ENCODE measurements at regions not wholly inside any gene's neighbourhood (a gene's known extent, or its start where the extent isn't known, plus 50 kb on each side); places are given as distances from the start of the nearest gene placed in this dataset.

- Mint-ChIP-seq H3K27me3 (ENCODE audit: insufficient read depth) (no peaks in the 10 kb centered on the region), H3K4me1 (ENCODE audit: low read depth) (no peaks in the 10 kb centered on the region), H3K4me3 (no peak overlapping the region), H3K9me3 (peaks cover 19% of the 10 kb centered on the region), H3K36me3 (ENCODE audit: low read depth) (no peaks in the 10 kb centered on the region), H3K27ac (no peak overlapping the region)
- no peak for DNase-seq
- TF ChIP-seq CTCF (IDR thresholded peaks at IDR 0.05): no peak
Observed at GRCh38 chr6:97850458-97851212, 567.6 kb upstream of the MMS22L start.

- Mint-ChIP-seq H3K4me1 (ENCODE audit: low read depth) (no peaks in the 10 kb centered on the region), H3K27ac (no peak overlapping the region), H3K27me3 (ENCODE audit: insufficient read depth) (no peaks in the 10 kb centered on the region), H3K4me3 (no peak overlapping the region), H3K36me3 (ENCODE audit: low read depth) (no peaks in the 10 kb centered on the region), H3K9me3 (peaks cover 20% of the 10 kb centered on the region)
- no peak for TF ChIP-seq CTCF (IDR thresholded peaks at IDR 0.05)
- DNase-seq: no peak
Observed at GRCh38 chr6:97863697-97864096, 580.7 kb upstream of the MMS22L start.

- no peaks in the 10 kb centered on the region for H3K27me3 Mint-ChIP-seq (ENCODE audit: insufficient read depth)
- H3K4me1 Mint-ChIP-seq (ENCODE audit: low read depth): no peaks in the 10 kb centered on the region
- no peak overlapping the region for H3K4me3 Mint-ChIP-seq
- H3K36me3 Mint-ChIP-seq (ENCODE audit: low read depth): no peaks in the 10 kb centered on the region
- no peak for TF ChIP-seq CTCF (IDR thresholded peaks at IDR 0.05)
- H3K9me3 Mint-ChIP-seq: peaks cover 22% of the 10 kb centered on the region
- no peak for DNase-seq
- no peak overlapping the region for H3K27ac Mint-ChIP-seq
Observed at GRCh38 chr6:97864366-97864765, 581.4 kb upstream of the MMS22L start.

- Mint-ChIP-seq H3K36me3 (ENCODE audit: low read depth) (no peaks in the 10 kb centered on the region), H3K4me3 (no peak overlapping the region), H3K4me1 (ENCODE audit: low read depth) (no peaks in the 10 kb centered on the region), H3K27ac (no peak overlapping the region), H3K9me3 (peaks cover 26% of the 10 kb centered on the region), H3K27me3 (ENCODE audit: insufficient read depth) (no peaks in the 10 kb centered on the region)
- TF ChIP-seq CTCF (IDR thresholded peaks at IDR 0.05): no peak
- DNase-seq: no peak
Observed at GRCh38 chr6:97864826-97865225, 581.8 kb upstream of the MMS22L start.

- Mint-ChIP-seq H3K4me3 (no peak overlapping the region), H3K27ac (no peak overlapping the region), H3K9me3 (peaks cover 26% of the 10 kb centered on the region), H3K4me1 (ENCODE audit: low read depth) (no peaks in the 10 kb centered on the region), H3K27me3 (ENCODE audit: insufficient read depth) (no peaks in the 10 kb centered on the region), H3K36me3 (ENCODE audit: low read depth) (no peaks in the 10 kb centered on the region)
- DNase-seq: no peak
- no peak for TF ChIP-seq CTCF (IDR thresholded peaks at IDR 0.05)
Observed at GRCh38 chr6:97865612-97866011, 582.6 kb upstream of the MMS22L start.
